ENCODE measurements at regions not wholly inside any gene's neighbourhood (a gene's known extent, or its start where the extent isn't known, plus 50 kb on each side); places are given as distances from the start of the nearest gene placed in this dataset.

- Histone ChIP-seq H3K4me1 (no peaks in the 10 kb centered on the region), H3K27ac (no peak overlapping the region), H3K9me3 (no peaks in the 10 kb centered on the region), H3K4me3 (no peak overlapping the region), H3K27me3 (no peaks in the 10 kb centered on the region), H3K36me3 (no peaks in the 10 kb centered on the region)
- no peak for TF ChIP-seq POLR2AphosphoS5 (IDR thresholded peaks at IDR 0.05)
- no peak for TF ChIP-seq POLR2A (IDR thresholded peaks at IDR 0.05)
- no peak for TF ChIP-seq CTCF (IDR thresholded peaks at IDR 0.05)
- DNase-seq (ENCODE audit: low spot score in 2 of 2) = no peak
- intact Hi-C loops (cut with DNase I; ENCODE audit: low total_unique reads) = no loop called here
Observed at GRCh38 chr1:80509965-80510522, 1290.7 kb upstream of the ADGRL2 start.

- Histone ChIP-seq H3K9me3 (peaks cover 0 to 3% of the 10 kb centered on the region in 2 donors), H3K4me3 (no peak overlapping the region), H3K27me3 (no peaks in the 10 kb centered on the region), H3K36me3 (no peaks in the 10 kb centered on the region), H3K4me1 (no peaks in the 10 kb centered on the region), H3K27ac (no peak overlapping the region)
- DNase-seq (ENCODE audit: low spot score in 2 of 2) = no peak
- intact Hi-C loops (cut with DNase I; ENCODE audit: low total_unique reads) = no loop called here
- TF ChIP-seq POLR2A (IDR thresholded peaks at IDR 0.05) = no peak
- no peak for TF ChIP-seq CTCF (IDR thresholded peaks at IDR 0.05)
- no peak for TF ChIP-seq POLR2AphosphoS5 (IDR thresholded peaks at IDR 0.05)
Observed at GRCh38 chr1:80506216-80506615, 1294.5 kb upstream of the ADGRL2 start.

GRCh38 chr1:80498673-80499072, 1302.1 kb upstream of the ADGRL2 start:
- TF ChIP-seq POLR2AphosphoS5 (IDR thresholded peaks at IDR 0.05) (no peak), POLR2A (IDR thresholded peaks at IDR 0.05) (no peak), CTCF (IDR thresholded peaks at IDR 0.05) (no peak)
- DNase-seq (ENCODE audit: low spot score in 2 of 2) = no peak
- Histone ChIP-seq H3K9me3 (peaks cover 0 to 4% of the 10 kb centered on the region in 2 donors), H3K27me3 (no peaks in the 10 kb centered on the region), H3K36me3 (no peaks in the 10 kb centered on the region), H3K27ac (no peak overlapping the region), H3K4me3 (no peak overlapping the region), H3K4me1 (no peaks in the 10 kb centered on the region)
- intact Hi-C loops (cut with DNase I; ENCODE audit: low total_unique reads) = no loop called here

- no peaks in the 10 kb centered on the region for H3K27me3 ChIP-seq
- no peaks in the 10 kb centered on the region for H3K4me1 ChIP-seq
- DNase-seq (ENCODE audit: low spot score in 2 of 2) = no peak
- no peaks in the 10 kb centered on the region for H3K9me3 ChIP-seq
- H3K27ac ChIP-seq = no peak overlapping the region
- TF ChIP-seq POLR2AphosphoS5 (IDR thresholded peaks at IDR 0.05) (no peak), CTCF (IDR thresholded peaks at IDR 0.05) (no peak)
- no peaks in the 10 kb centered on the region for H3K36me3 ChIP-seq
- intact Hi-C loops (cut with DNase I; ENCODE audit: low total_unique reads) = no loop called here
- no peak overlapping the region for H3K4me3 ChIP-seq
Observed at GRCh38 chr1:80495806-80496205, 1304.9 kb upstream of the ADGRL2 start.

GRCh38 chr1:80472145-80472544, 1328.6 kb upstream of the ADGRL2 start:
- Histone ChIP-seq H3K4me3 (no peak overlapping the region), H3K4me1 (no peaks in the 10 kb centered on the region), H3K9me3 (no peaks in the 10 kb centered on the region), H3K36me3 (no peaks in the 10 kb centered on the region), H3K27me3 (no peaks in the 10 kb centered on the region), H3K27ac (no peak overlapping the region)
- no peak for DNase-seq (ENCODE audit: low spot score in 2 of 2)
- no peak for TF ChIP-seq POLR2A (IDR thresholded peaks at IDR 0.05)
- TF ChIP-seq POLR2AphosphoS5 (IDR thresholded peaks at IDR 0.05) = no peak
- no peak for TF ChIP-seq CTCF (IDR thresholded peaks at IDR 0.05)
- intact Hi-C loops (cut with DNase I; ENCODE audit: low total_unique reads) = no loop called here

Data from breast epithelium (tissue), 4 donors.